Natural killer cell (primary cell): ENCODE measurements at regions not wholly inside any gene's neighbourhood (a gene's known extent, or its start where the extent isn't known, plus 50 kb on each side); places are given as distances from the start of the nearest gene placed in this dataset.
A peak's percentile ranks its signal among the peaks of the same experiment; 100 is the strongest.

Source experiments
- ATAC-seq, 3 donors: fragments of 150-1000 bp in 2 of 3; fragments of 200-7000 bp in 1 of 3; cut with Tn5 transposase; 1 replicate in 1 of 3; 2 replicates in 2 of 3; pipeline ENCODE4 v1.10.0; 2021; ENCODE audit warnings: mild to moderate bottlenecking in 2 of 3, moderate library complexity in 2 of 3
- DNase-seq, 2 donors: peaks; one replicate each; pipeline versions ENCODE4 v3.0.0 to v3.0.0-alpha.2; 2013 to 2021; ENCODE audit warnings: mixed read lengths in 1 of 2
- H3K27ac ChIP-seq: one replicate; pipeline ENCODE4 v1.5.1; 2013; ENCODE audit warnings: mild to moderate bottlenecking, low read length
- H3K27me3 ChIP-seq: one replicate; pipeline ENCODE4 v1.6.1; 2013; ENCODE audit warnings: low read length; ENCODE audit not compliant: control insufficient read depth, insufficient read depth
- H3K36me3 ChIP-seq: one replicate; pipeline ENCODE4 v1.6.1; 2013; ENCODE audit warnings: low read length; ENCODE audit not compliant: control insufficient read depth, insufficient read depth
- H3K4me1 ChIP-seq: one replicate; pipeline ENCODE4 v1.6.1; 2013; ENCODE audit warnings: low read length; ENCODE audit not compliant: control insufficient read depth, insufficient read depth
- H3K4me3 ChIP-seq: one replicate; pipeline ENCODE4 v1.5.1; 2013; ENCODE audit warnings: low read length
- H3K9me3 ChIP-seq: one replicate; pipeline ENCODE4 v1.6.1; 2013; ENCODE audit warnings: low read length; ENCODE audit not compliant: control insufficient read depth, insufficient read depth
- H3K27ac Mint-ChIP-seq, 2 donors: one replicate each; pipeline ENCODE4 v1.8.0; 2022; ENCODE audit warnings: mild to moderate bottlenecking in 2 of 2, mixed read lengths in 2 of 2, moderate library complexity in 1 of 2
- H3K27me3 Mint-ChIP-seq, 2 donors: one replicate each; pipeline ENCODE4 v1.8.0; 2022; ENCODE audit warnings: low read depth in 2 of 2, mixed read lengths in 2 of 2
- H3K36me3 Mint-ChIP-seq: one replicate; pipeline ENCODE4 v1.8.0; 2022; ENCODE audit warnings: mixed read lengths
- H3K4me1 Mint-ChIP-seq, 2 donors: one replicate each; pipeline ENCODE4 v1.8.0; 2022; ENCODE audit warnings: mixed read lengths in 2 of 2
- H3K4me3 Mint-ChIP-seq: one replicate; pipeline ENCODE4 v1.8.0; 2022; ENCODE audit warnings: mild to moderate bottlenecking, moderate library complexity, mixed read lengths
- H3K9me3 Mint-ChIP-seq, 2 donors: one replicate each; pipeline ENCODE4 v1.8.0; 2022; ENCODE audit warnings: mixed read lengths in 2 of 2
- WGBS: methylation state at CpG from one replicate; pipeline ENCODE4 v1.1.7; 2013; ENCODE audit warnings: missing lambda C conversion rate; ENCODE audit not compliant: insufficient coverage; 5-methylcytosine and 5-hydroxymethylcytosine counted together
- intact Hi-C: fragments of 100-400 bp; cut with micrococcal nuclease; formaldehyde crosslinking; loops from one replicate; pipeline ENCODE4 v1.14.2; 2022
- TF ChIP-seq, protein P1 (sequence below): fragments of 200-600 bp; IDR thresholded peaks from one replicate; pipeline ENCODE4 v1.8.0; 2022; ENCODE audit warnings: antibody characterized with exemption

DNA sequence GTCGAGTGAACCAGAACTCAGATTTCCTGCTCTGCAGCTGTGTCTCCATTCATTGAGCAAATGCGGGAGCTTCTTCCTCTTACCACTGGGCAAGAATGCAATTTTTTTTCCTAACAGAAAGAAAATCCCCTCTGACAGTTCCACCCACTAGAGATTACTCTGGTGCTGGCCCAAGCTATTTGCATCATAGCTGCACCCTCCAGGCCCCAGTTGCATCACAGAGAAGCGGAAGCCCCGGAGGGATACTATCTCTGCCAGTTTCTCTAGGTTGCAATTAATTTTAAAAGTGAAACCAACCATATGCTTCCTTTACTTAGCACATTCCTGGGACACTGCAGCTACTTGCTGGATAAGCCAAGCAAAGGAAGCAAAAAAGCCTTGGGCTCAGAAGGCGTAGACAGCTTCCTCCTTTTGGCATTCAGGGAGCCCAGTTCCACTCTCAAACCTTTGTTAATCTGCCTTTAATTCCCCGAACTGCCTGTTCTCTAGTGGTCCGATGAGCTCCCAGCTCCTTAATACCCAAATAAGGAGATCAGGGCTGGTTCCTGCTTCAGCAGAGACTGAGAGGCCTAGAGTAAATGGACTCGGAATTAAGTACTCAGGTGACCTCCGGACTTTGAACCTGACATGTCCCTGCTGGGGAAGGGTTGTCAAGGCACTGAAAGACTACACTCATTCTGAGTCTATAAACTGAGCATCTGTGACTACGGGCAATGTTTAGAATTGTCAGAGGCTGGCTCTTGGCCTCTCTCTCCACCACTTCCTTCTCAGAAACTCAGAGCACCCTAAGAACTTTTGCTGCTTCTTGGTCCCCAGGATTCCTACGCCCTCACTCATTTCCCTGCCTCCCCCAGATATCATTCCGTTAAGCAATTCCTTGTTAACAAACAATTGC is 72.5 kb upstream of the TNFSF18 start:
- H3K4me3 ChIP-seq, result no peak overlapping the region
- H3K9me3 ChIP-seq, result no peaks in the 10 kb centered on the region
- peak overlapping the region; percentile 24 for H3K27ac ChIP-seq
- Mint-ChIP-seq H3K36me3 (no peaks in the 10 kb centered on the region), H3K9me3 (no peaks in the 10 kb centered on the region), H3K27me3 (no peaks in the 10 kb centered on the region), H3K27ac (peak overlapping the region in 1 of 2 donors; percentile 16), H3K4me1 (peaks cover 9 to 14% of the 10 kb centered on the region in 2 donors), H3K4me3 (no peak overlapping the region)
- H3K4me1 ChIP-seq, result peaks cover 5% of the 10 kb centered on the region
- intact Hi-C loops, result no loop called here
- H3K36me3 ChIP-seq, result no peaks in the 10 kb centered on the region
- DNase-seq, result peak in 1 of 2 donors; percentile 3
- WGBS, result 72% methylated on average over 12 of the region's 12 CpGs
- TF ChIP-seq, protein P1, sequence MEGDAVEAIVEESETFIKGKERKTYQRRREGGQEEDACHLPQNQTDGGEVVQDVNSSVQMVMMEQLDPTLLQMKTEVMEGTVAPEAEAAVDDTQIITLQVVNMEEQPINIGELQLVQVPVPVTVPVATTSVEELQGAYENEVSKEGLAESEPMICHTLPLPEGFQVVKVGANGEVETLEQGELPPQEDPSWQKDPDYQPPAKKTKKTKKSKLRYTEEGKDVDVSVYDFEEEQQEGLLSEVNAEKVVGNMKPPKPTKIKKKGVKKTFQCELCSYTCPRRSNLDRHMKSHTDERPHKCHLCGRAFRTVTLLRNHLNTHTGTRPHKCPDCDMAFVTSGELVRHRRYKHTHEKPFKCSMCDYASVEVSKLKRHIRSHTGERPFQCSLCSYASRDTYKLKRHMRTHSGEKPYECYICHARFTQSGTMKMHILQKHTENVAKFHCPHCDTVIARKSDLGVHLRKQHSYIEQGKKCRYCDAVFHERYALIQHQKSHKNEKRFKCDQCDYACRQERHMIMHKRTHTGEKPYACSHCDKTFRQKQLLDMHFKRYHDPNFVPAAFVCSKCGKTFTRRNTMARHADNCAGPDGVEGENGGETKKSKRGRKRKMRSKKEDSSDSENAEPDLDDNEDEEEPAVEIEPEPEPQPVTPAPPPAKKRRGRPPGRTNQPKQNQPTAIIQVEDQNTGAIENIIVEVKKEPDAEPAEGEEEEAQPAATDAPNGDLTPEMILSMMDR, result no peak
- ATAC-seq, result peak; percentile 15 to 80 (median 58)
- no peaks in the 10 kb centered on the region for H3K27me3 ChIP-seq

DNA sequence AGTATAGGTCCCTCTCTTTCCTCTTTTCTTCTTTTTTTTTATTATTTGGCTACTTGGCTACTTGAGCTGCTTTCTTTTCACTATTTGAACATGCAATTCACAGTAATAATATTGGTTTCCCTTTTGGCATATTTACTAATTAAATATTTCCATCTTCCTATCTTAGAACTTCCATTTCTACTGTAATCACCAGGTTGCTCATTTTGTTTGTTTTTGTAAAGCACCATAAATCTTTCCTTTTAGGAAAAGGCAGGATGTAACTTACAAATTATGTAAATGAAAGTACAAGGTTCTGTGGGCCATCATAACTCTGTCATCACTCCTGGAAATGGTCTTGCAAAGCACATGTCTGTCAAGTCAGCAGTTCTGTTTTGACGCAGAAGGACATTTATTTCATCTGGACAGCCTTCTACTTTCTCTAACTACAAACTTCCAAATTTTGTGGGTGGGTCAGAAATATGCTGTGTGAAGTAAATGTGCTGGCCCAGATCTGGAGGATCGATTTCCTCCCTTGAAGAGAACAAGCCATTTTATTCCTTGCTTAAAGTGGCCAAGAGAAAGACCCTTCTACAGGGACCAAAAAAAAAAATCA is 71.7 kb upstream of the TNFSF18 start:
- Mint-ChIP-seq H3K4me3 (no peak overlapping the region), H3K9me3 (no peaks in the 10 kb centered on the region), H3K27ac (no peak overlapping the region), H3K4me1 (peaks cover 9 to 14% of the 10 kb centered on the region in 2 donors), H3K27me3 (no peaks in the 10 kb centered on the region), H3K36me3 (no peaks in the 10 kb centered on the region)
- no peak overlapping the region for H3K27ac ChIP-seq
- WGBS, result 84% methylated on average over 2 of the region's 2 CpGs
- no peaks in the 10 kb centered on the region for H3K36me3 ChIP-seq
- DNase-seq (no peak), ATAC-seq (no peak)
- intact Hi-C loops, result no loop called here
- peaks cover 5% of the 10 kb centered on the region for H3K4me1 ChIP-seq
- H3K27me3 ChIP-seq, result no peaks in the 10 kb centered on the region
- no peaks in the 10 kb centered on the region for H3K9me3 ChIP-seq
- H3K4me3 ChIP-seq, result no peak overlapping the region
- TF ChIP-seq, protein P1, result no peak

DNA sequence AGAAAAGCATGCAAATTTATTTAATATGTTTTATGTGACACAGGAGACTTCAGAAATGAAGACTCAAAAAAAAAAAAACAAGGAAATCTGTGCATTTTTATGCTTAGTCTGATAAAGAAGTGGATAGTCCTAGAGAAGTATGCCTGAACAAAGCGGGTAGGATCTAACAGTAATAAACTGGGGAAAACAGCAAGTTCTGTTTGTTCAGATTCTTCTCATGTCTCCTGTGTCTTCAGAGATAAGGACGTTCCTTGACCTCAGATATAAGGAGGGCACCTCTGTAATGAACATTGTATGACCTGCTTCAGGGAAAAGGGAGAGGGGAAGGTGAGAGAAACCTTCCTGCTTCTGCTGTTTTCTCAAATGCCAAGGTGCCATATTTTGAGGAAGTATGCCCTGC is 67.7 kb upstream of the TNFSF18 start:
- Mint-ChIP-seq H3K9me3 (no peaks in the 10 kb centered on the region), H3K4me3 (no peak overlapping the region), H3K36me3 (no peaks in the 10 kb centered on the region), H3K27me3 (no peaks in the 10 kb centered on the region), H3K4me1 (peaks cover 7 to 13% of the 10 kb centered on the region in 2 donors), H3K27ac (no peak overlapping the region)
- DNase-seq (no peak), ATAC-seq (no peak)
- TF ChIP-seq, protein P1, result no peak
- Histone ChIP-seq H3K9me3 (no peaks in the 10 kb centered on the region), H3K27me3 (no peaks in the 10 kb centered on the region), H3K27ac (no peak overlapping the region), H3K36me3 (no peaks in the 10 kb centered on the region), H3K4me3 (no peak overlapping the region), H3K4me1 (peaks cover 5% of the 10 kb centered on the region)
- intact Hi-C loops, result no loop called here
- 85% methylated on average over 2 of the region's 2 CpGs for WGBS
